Trophoblast cell (in vitro differentiated cells and primary cell): ENCODE measurements at regions not wholly inside any gene's neighbourhood (a gene's known extent, or its start where the extent isn't known, plus 50 kb on each side); places are given as distances from the start of the nearest gene placed in this dataset.

Source experiments
- DNase-seq, 2 donors: peaks; one replicate each; pipeline ENCODE4 v3.0.0-alpha.2; 2016
- H2AFZ ChIP-seq: 2 replicates; pipeline ENCODE4 v1.6.1; 2013; ENCODE audit warnings: low read length, moderate library complexity, mild to moderate bottlenecking; ENCODE audit not compliant: insufficient read depth, poor library complexity
- H2AK5ac ChIP-seq: 2 replicates; pipeline ENCODE4 v1.6.1; 2013; ENCODE audit warnings: mild to moderate bottlenecking, low read length
- H2BK120ac ChIP-seq: 2 replicates; pipeline ENCODE4 v1.6.1; 2013; ENCODE audit warnings: low read length, mild to moderate bottlenecking, moderate library complexity; ENCODE audit not compliant: insufficient read depth, poor library complexity
- H2BK12ac ChIP-seq: 2 replicates; pipeline ENCODE4 v1.6.1; 2013; ENCODE audit warnings: mild to moderate bottlenecking, low read length, moderate library complexity
- H2BK5ac ChIP-seq: 2 replicates; pipeline ENCODE4 v1.6.1; 2013; ENCODE audit warnings: low read length, low read depth, moderate library complexity, mild to moderate bottlenecking; ENCODE audit not compliant: poor library complexity
- H3K14ac ChIP-seq: 2 replicates; pipeline ENCODE4 v1.6.1; 2013; ENCODE audit warnings: mild to moderate bottlenecking, low read length
- H3K18ac ChIP-seq: 2 replicates; pipeline ENCODE4 v1.6.1; 2013; ENCODE audit warnings: mild to moderate bottlenecking, low read length
- H3K23ac ChIP-seq: 2 replicates; pipeline ENCODE4 v1.6.1; 2013; ENCODE audit warnings: low read length
- H3K27ac ChIP-seq: 2 replicates; pipeline ENCODE4 v1.5.1; 2013; ENCODE audit warnings: low read depth, mild to moderate bottlenecking, inconsistent platforms, low read length, moderate library complexity
- H3K27me3 ChIP-seq: 2 replicates; pipeline ENCODE4 v1.6.1; 2013; ENCODE audit warnings: inconsistent platforms, mild to moderate bottlenecking, low read length, moderate library complexity; ENCODE audit not compliant: insufficient read depth
- H3K36me3 ChIP-seq, 2 experiments: 1 replicate in 1 of 2; 2 replicates in 1 of 2; pipeline ENCODE4 v1.6.1; 2013; ENCODE audit warnings: low read length in 2 of 2, mild to moderate bottlenecking in 2 of 2, moderate library complexity in 1 of 2; ENCODE audit not compliant: insufficient read depth in 2 of 2, control insufficient read depth in 1 of 2
- H3K4ac ChIP-seq: 2 replicates; pipeline ENCODE4 v1.6.1; 2013; ENCODE audit warnings: low read depth, mild to moderate bottlenecking, low read length, moderate library complexity
- H3K4me1 ChIP-seq, 2 experiments: 1 replicate in 1 of 2; 2 replicates in 1 of 2; pipeline ENCODE4 v1.6.1; 2013; ENCODE audit warnings: low read length in 2 of 2, mild to moderate bottlenecking in 2 of 2, moderate library complexity in 1 of 2; ENCODE audit not compliant: insufficient read depth in 2 of 2, control insufficient read depth in 1 of 2
- H3K4me2 ChIP-seq: 2 replicates; pipeline ENCODE4 v1.6.1; 2013; ENCODE audit warnings: inconsistent platforms, mild to moderate bottlenecking, low read length, moderate library complexity
- H3K4me3 ChIP-seq: 2 replicates; pipeline ENCODE4 v1.5.1; 2013; ENCODE audit warnings: mild to moderate bottlenecking, low read depth, low read length, inconsistent platforms
- H3K79me1 ChIP-seq: one replicate; pipeline ENCODE4 v1.6.1; 2013; ENCODE audit warnings: low read length
- H3K79me2 ChIP-seq: 2 replicates; pipeline ENCODE4 v1.6.1; 2013; ENCODE audit warnings: low read length, mild to moderate bottlenecking; ENCODE audit not compliant: control insufficient read depth, insufficient read depth, poor library complexity
- H3K9ac ChIP-seq: 2 replicates; pipeline ENCODE4 v1.6.1; 2013; ENCODE audit warnings: mild to moderate bottlenecking, low read length
- H3K9me3 ChIP-seq: 2 replicates; pipeline ENCODE4 v1.6.1; 2013; ENCODE audit warnings: low read depth, mild to moderate bottlenecking, control low read depth, inconsistent platforms, low read length; ENCODE audit not compliant: insufficient read depth
- H4K12ac ChIP-seq: 2 replicates; pipeline ENCODE4 v1.6.1; 2013; ENCODE audit warnings: low read depth, mild to moderate bottlenecking, low read length, moderate library complexity
- H4K8ac ChIP-seq: 2 replicates; pipeline ENCODE4 v1.6.1; 2013; ENCODE audit warnings: low read depth, mild to moderate bottlenecking, low read length, moderate library complexity
- H4K91ac ChIP-seq: one replicate; pipeline ENCODE4 v1.6.1; 2013; ENCODE audit warnings: low read depth, mild to moderate bottlenecking, low read length, moderate library complexity
- WGBS: extraction: QIAGEN DNeasy Blood & Tissue Kit; methylation state at CpG from one replicate; pipeline ENCODE4 v1.1.7; 2013; ENCODE audit warnings: missing lambda C conversion rate; ENCODE audit not compliant: insufficient read length, insufficient coverage; ENCODE audit errors: extremely low coverage; 5-methylcytosine and 5-hydroxymethylcytosine counted together

- peaks cover 0 to 2% of the 10 kb centered on the region in 2 experiments for H3K4me1 ChIP-seq
- no peak overlapping the region for H3K23ac ChIP-seq
Observed at GRCh38 chr7:34320926-34321661, 336.9 kb upstream of the NPSR1 start.

GRCh38 chr7:34322841-34323240 lies 335.2 kb upstream of the NPSR1 start:
- Histone ChIP-seq H2AFZ (no peak overlapping the region), H3K18ac (no peak overlapping the region), H2BK120ac (no peak overlapping the region), H3K9ac (no peak overlapping the region), H3K14ac (no peak overlapping the region), H3K4me1 (peaks cover 0 to 2% of the 10 kb centered on the region in 2 experiments), H3K79me1 (peaks cover 2% of the 10 kb centered on the region), H3K27ac (no peak overlapping the region), H3K23ac (no peak overlapping the region), H4K12ac (no peak overlapping the region), H3K4me3 (no peak overlapping the region), H3K9me3 (no peaks in the 10 kb centered on the region), H3K4me2 (no peak overlapping the region), H3K36me3 (no peaks in the 10 kb centered on the region), H2AK5ac (no peak overlapping the region), H3K27me3 (no peaks in the 10 kb centered on the region), H3K4ac (no peak overlapping the region), H2BK12ac (no peak overlapping the region), H4K91ac (no peak overlapping the region), H2BK5ac (no peak overlapping the region), H3K79me2 (no peaks in the 10 kb centered on the region), H4K8ac (no peak overlapping the region)
- WGBS = no CpG with 5 or more reads among the region's 2 CpGs
- no peak for DNase-seq

More at GRCh38 chr7:34320926-34321661, 336.9 kb upstream of the NPSR1 start:
- no peaks in the 10 kb centered on the region for H3K79me2 ChIP-seq
- no peak overlapping the region for H3K4me3 ChIP-seq
- no peak overlapping the region for H2BK5ac ChIP-seq
- no peak overlapping the region for H3K18ac ChIP-seq
- H2AK5ac ChIP-seq = no peak overlapping the region
- no peak overlapping the region for H2BK12ac ChIP-seq
- peak overlapping the region; percentile 81 for H3K4me2 ChIP-seq
- H3K9me3 ChIP-seq = no peaks in the 10 kb centered on the region
- WGBS = no CpG with 5 or more reads among the region's 27 CpGs
- H4K91ac ChIP-seq = no peak overlapping the region
- peak overlapping the region; percentile 25 for H2BK120ac ChIP-seq
- no peaks in the 10 kb centered on the region for H3K36me3 ChIP-seq
- H3K27me3 ChIP-seq = no peaks in the 10 kb centered on the region
- H3K14ac ChIP-seq = no peak overlapping the region
- H3K27ac ChIP-seq = peak overlapping the region; percentile 15
- H2AFZ ChIP-seq = peak overlapping the region; percentile 30
- H3K79me1 ChIP-seq = peaks cover 2% of the 10 kb centered on the region
- no peak overlapping the region for H3K4ac ChIP-seq
- no peak overlapping the region for H4K12ac ChIP-seq
- DNase-seq = peak; percentile 99 to 100
- H3K9ac ChIP-seq = no peak overlapping the region
- peak overlapping the region; percentile 54 for H4K8ac ChIP-seq

DNA sequence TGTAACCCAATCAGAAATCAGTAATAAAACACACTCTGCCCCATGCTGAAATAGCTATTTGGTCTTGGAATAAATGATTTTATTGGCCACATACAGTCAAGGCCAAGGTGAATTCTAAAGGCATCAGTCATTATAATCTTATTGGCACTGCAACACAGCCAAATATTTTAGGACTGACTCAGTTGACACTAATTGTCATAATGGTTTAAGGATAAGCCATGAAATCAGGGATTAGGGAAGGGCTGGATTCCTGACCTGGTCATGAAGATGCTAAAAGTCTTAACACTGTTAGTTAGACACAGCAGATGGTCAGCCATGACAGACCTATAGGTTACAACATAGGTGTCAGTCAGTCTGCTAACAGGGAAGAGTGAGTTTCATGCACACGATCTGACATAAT lies 330.3 kb upstream of the NPSR1 start:
- no CpG with 5 or more reads among the region's 1 CpG for WGBS
- peak; percentile 67 to 84 for DNase-seq
- H3K23ac ChIP-seq = no peak overlapping the region
- H2BK5ac ChIP-seq = no peak overlapping the region
- H3K79me1 ChIP-seq = no peaks in the 10 kb centered on the region
- no peak overlapping the region for H3K9ac ChIP-seq
- no peak overlapping the region for H2BK12ac ChIP-seq
- no peak overlapping the region for H3K4ac ChIP-seq
- no peaks in the 10 kb centered on the region for H3K4me1 ChIP-seq
- H4K8ac ChIP-seq = no peak overlapping the region
- no peaks in the 10 kb centered on the region for H3K79me2 ChIP-seq
- no peak overlapping the region for H4K91ac ChIP-seq
- H4K12ac ChIP-seq = no peak overlapping the region
- no peak overlapping the region for H2AFZ ChIP-seq
- H3K14ac ChIP-seq = no peak overlapping the region
- H3K27ac ChIP-seq = no peak overlapping the region
- no peaks in the 10 kb centered on the region for H3K27me3 ChIP-seq
- no peaks in the 10 kb centered on the region for H3K9me3 ChIP-seq
- H2AK5ac ChIP-seq = no peak overlapping the region
- no peak overlapping the region for H3K18ac ChIP-seq
- no peak overlapping the region for H3K4me3 ChIP-seq
- no peaks in the 10 kb centered on the region for H3K36me3 ChIP-seq
- no peak overlapping the region for H2BK120ac ChIP-seq
- no peak overlapping the region for H3K4me2 ChIP-seq

DNA sequence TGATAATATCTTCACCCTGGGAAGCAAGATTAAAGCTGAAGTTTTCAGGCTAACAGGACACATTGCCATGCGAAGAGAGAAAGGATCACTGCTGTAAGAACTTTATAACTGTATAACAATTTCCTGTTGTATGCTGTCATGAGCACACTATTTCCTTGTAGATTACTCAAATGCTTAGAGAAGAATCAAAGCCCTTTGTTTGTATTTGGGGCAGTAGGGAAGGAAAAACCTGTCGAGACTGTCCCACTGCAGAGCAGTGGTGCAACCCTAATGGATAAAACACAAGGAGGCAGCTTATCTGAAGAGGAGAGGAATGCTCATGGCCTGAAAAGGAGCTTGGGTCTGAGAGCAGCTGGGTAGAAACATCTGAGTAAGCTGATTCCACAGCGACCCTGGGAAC lies 327.7 kb upstream of the NPSR1 start:
- Histone ChIP-seq H3K36me3 (no peaks in the 10 kb centered on the region), H3K27ac (no peak overlapping the region), H3K14ac (no peak overlapping the region), H3K23ac (no peak overlapping the region), H2BK12ac (no peak overlapping the region), H3K4ac (no peak overlapping the region), H2BK120ac (no peak overlapping the region), H2AFZ (no peak overlapping the region), H3K4me2 (no peak overlapping the region), H3K4me3 (no peak overlapping the region), H4K8ac (no peak overlapping the region), H3K9ac (no peak overlapping the region), H3K9me3 (no peaks in the 10 kb centered on the region), H2AK5ac (no peak overlapping the region), H4K91ac (no peak overlapping the region), H3K4me1 (no peaks in the 10 kb centered on the region), H3K79me1 (no peaks in the 10 kb centered on the region), H3K79me2 (no peaks in the 10 kb centered on the region), H4K12ac (no peak overlapping the region), H2BK5ac (no peak overlapping the region), H3K18ac (no peak overlapping the region), H3K27me3 (no peaks in the 10 kb centered on the region)
- no CpG with 5 or more reads among the region's 3 CpGs for WGBS
- DNase-seq = peak in 1 of 2 donors; percentile 30
